ENCODE measurements at regions not wholly inside any gene's neighbourhood (a gene's known extent, or its start where the extent isn't known, plus 50 kb on each side); places are given as distances from the start of the nearest gene placed in this dataset.

GRCh38 chr4:1531683-1532548 lies 125.7 kb upstream of the NKX1-1 start:
- no peak for DNase-seq (ENCODE audit: low read depth in 2 of 2)

GRCh38 chr4:1530356-1530755 lies 124.1 kb upstream of the NKX1-1 start:
- no peak for DNase-seq (ENCODE audit: low read depth in 2 of 2)

GRCh38 chr4:1524761-1525160 lies 118.5 kb upstream of the NKX1-1 start:
- DNase-seq (ENCODE audit: low read depth in 2 of 2), result no peak

- DNase-seq (ENCODE audit: low read depth in 2 of 2), result no peak
Measured at GRCh38 chr4:1523907-1524636, 117.8 kb upstream of the NKX1-1 start.

- no peak for DNase-seq (ENCODE audit: low read depth in 2 of 2)
Measured at GRCh38 chr4:1523506-1523905, 117.3 kb upstream of the NKX1-1 start.

- DNase-seq (ENCODE audit: low read depth in 2 of 2), result no peak
Measured at GRCh38 chr4:1523033-1523432, 116.8 kb upstream of the NKX1-1 start.

GRCh38 chr4:1522606-1523005 lies 116.4 kb upstream of the NKX1-1 start:
- no peak for DNase-seq (ENCODE audit: low read depth in 2 of 2)

GRCh38 chr4:1521821-1522361 lies 115.6 kb upstream of the NKX1-1 start:
- no peak for DNase-seq (ENCODE audit: low read depth in 2 of 2)

- DNase-seq (ENCODE audit: low read depth in 2 of 2), result peak in 1 of 2 donors; percentile 37
Measured at GRCh38 chr4:1520795-1521576, 114.7 kb upstream of the NKX1-1 start.

- DNase-seq (ENCODE audit: low read depth in 2 of 2), result no peak
Measured at GRCh38 chr4:1519787-1520661, 113.8 kb upstream of the NKX1-1 start.

GRCh38 chr4:1518997-1519700 lies 112.9 kb upstream of the NKX1-1 start:
- DNase-seq (ENCODE audit: low read depth in 2 of 2), result no peak

- DNase-seq (ENCODE audit: low read depth in 2 of 2), result no peak
Measured at GRCh38 chr4:1517592-1518411, 111.6 kb upstream of the NKX1-1 start.

GRCh38 chr4:1516881-1517480 lies 110.7 kb upstream of the NKX1-1 start:
- no peak for DNase-seq (ENCODE audit: low read depth in 2 of 2)

- DNase-seq (ENCODE audit: low read depth in 2 of 2), result no peak
Measured at GRCh38 chr4:1516261-1516660, 110.0 kb upstream of the NKX1-1 start.

- no peak for DNase-seq (ENCODE audit: low read depth in 2 of 2)
Measured at GRCh38 chr4:1515763-1516162, 109.5 kb upstream of the NKX1-1 start.

- DNase-seq (ENCODE audit: low read depth in 2 of 2), result no peak
Measured at GRCh38 chr4:1515156-1515555, 108.9 kb upstream of the NKX1-1 start.

GRCh38 chr4:1514612-1515011 lies 108.4 kb upstream of the NKX1-1 start:
- DNase-seq (ENCODE audit: low read depth in 2 of 2), result no peak

- DNase-seq (ENCODE audit: low read depth in 2 of 2), result no peak
Measured at GRCh38 chr4:1513936-1514483, 107.8 kb upstream of the NKX1-1 start.

All from dermis microvascular lymphatic vessel endothelial cell (primary cell).